ENCODE measurements at regions not wholly inside any gene's neighbourhood (a gene's known extent, or its start where the extent isn't known, plus 50 kb on each side); places are given as distances from the start of the nearest gene placed in this dataset.

GRCh38 chr10:25661632-25662031 is 272.4 kb upstream of the MYO3A start:
- TF ChIP-seq EZH2phosphoT487 (IDR thresholded peaks at IDR 0.05; ENCODE audit: low read depth, severe bottlenecking, unreplicated experiment), result no peak
- no peak for TF ChIP-seq CTCF (IDR thresholded peaks at IDR 0.05; ENCODE audit: poor library complexity)

Measured in hepatocyte (in vitro differentiated cells).